Panc1 (cell line): ENCODE measurements at regions not wholly inside any gene's neighbourhood (a gene's known extent, or its start where the extent isn't known, plus 50 kb on each side); places are given as distances from the start of the nearest gene placed in this dataset.

Experiments used
- ATAC-seq: fragments of 200-7000 bp; cut with Tn5 transposase; 2 replicates; pipeline ENCODE4 v1.9.1; 2020; ENCODE audit warnings: mild to moderate bottlenecking, moderate library complexity
- BruUV-seq: library from RNA; stranded (reverse); fragments of 400-500 nt; replicated peaks from 2 replicates; lab custom pipeline; 2021; lab: Mats Ljungman, UMichigan
- CTCF ChIA-PET: fragments of 300-600 bp; sonication (Branson Sonifier 250); formaldehyde crosslinking; loops from one replicate; lab custom pipeline; 2022; ENCODE audit warnings: antibody characterized with exemption; lab: Charles Lee
- POLR2A ChIA-PET: fragments of 300-600 bp; sonication (Branson Sonifier 250); formaldehyde crosslinking; loops from one replicate; lab custom pipeline; 2022; ENCODE audit warnings: antibody characterized with exemption; lab: Charles Lee
- DNase-seq: peaks from one replicate; pipeline ENCODE4 v3.0.0-alpha.2; 2010; ENCODE audit warnings: low read depth, low spot score
- H3K27ac ChIP-seq: 2 replicates; pipeline ENCODE4 v1.5.1; 2011; ENCODE audit warnings: mild to moderate bottlenecking, low read length, inconsistent platforms
- H3K27me3 ChIP-seq: fragments of 200-500 bp; sonication (Bioruptor generic); 2 replicates; pipeline ENCODE4 v1.6.0; 2014; ENCODE audit warnings: low read length, inconsistent platforms; ENCODE audit not compliant: control insufficient read depth, insufficient read depth
- H3K36me3 ChIP-seq: fragments of 200-500 bp; sonication (Bioruptor generic); 2 replicates; pipeline ENCODE4 v1.5.1; 2014; ENCODE audit warnings: inconsistent platforms, mild to moderate bottlenecking, low read length, moderate library complexity; ENCODE audit not compliant: control insufficient read depth, insufficient read depth
- H3K4me1 ChIP-seq: 2 replicates; pipeline ENCODE4 v1.5.1; 2011; ENCODE audit warnings: inconsistent platforms, mild to moderate bottlenecking, low read length, moderate library complexity; ENCODE audit not compliant: control insufficient read depth, insufficient read depth
- H3K4me3 ChIP-seq, 2 experiments: 2 replicates each; pipeline ENCODE4 v1.5.1; 2011 to 2012; ENCODE audit warnings: low read depth in 2 of 2, low read length in 2 of 2, mild to moderate bottlenecking in 2 of 2, inconsistent platforms in 1 of 2, moderate library complexity in 1 of 2
- H3K9me3 ChIP-seq: fragments of 200-500 bp; sonication (Bioruptor generic); 2 replicates; pipeline ENCODE4 v1.5.1; 2014; ENCODE audit warnings: low read depth, mild to moderate bottlenecking, inconsistent platforms, low read length, moderate library complexity; ENCODE audit not compliant: control insufficient read depth, insufficient read depth
- CTCF ChIP-seq: fragments of 450-650 bp; IDR thresholded peaks from 2 replicates; pipeline ENCODE4 v1.5.1; 2017; ENCODE audit warnings: mild to moderate bottlenecking
- POLR2AphosphoS5 ChIP-seq: IDR thresholded peaks from 2 replicates; pipeline ENCODE4 v1.6.1; 2012; ENCODE audit warnings: mild to moderate bottlenecking, low read depth, low read length, moderate library complexity
- SIN3A ChIP-seq: IDR thresholded peaks from 2 replicates; pipeline ENCODE4 v1.6.1; 2012; ENCODE audit warnings: low read depth, mild to moderate bottlenecking, low read length, moderate library complexity, borderline replicate concordance; ENCODE audit not compliant: insufficient read depth
- TCF7L2 ChIP-seq: IDR thresholded peaks from 2 replicates; pipeline ENCODE4 v1.6.1; 2011; ENCODE audit warnings: mild to moderate bottlenecking, low read depth, low read length, inconsistent platforms
- in situ Hi-C: cut with HindIII; loops from 2 replicates; pipeline ENCODE4 v1.10.0; 2016; ENCODE audit warnings: low sequenced_read_pairs, low pct_unique_long_range_greater_than_20kb
- intact Hi-C: fragments of 100-400 bp; cut with micrococcal nuclease; formaldehyde crosslinking; loops from one replicate; pipeline ENCODE4 v1.10.0; 2022; ENCODE audit not compliant: unreplicated experiment
- TF ChIP-seq, protein P1 (sequence below), 2 experiments: IDR thresholded peaks; 2 replicates each; pipeline ENCODE4 v1.6.1; 2011 to 2012; ENCODE audit warnings: low read depth in 2 of 2, control low read depth in 1 of 2, low read length in 1 of 2, mild to moderate bottlenecking in 1 of 2, moderate library complexity in 1 of 2; ENCODE audit not compliant: insufficient read depth in 1 of 2

DNA sequence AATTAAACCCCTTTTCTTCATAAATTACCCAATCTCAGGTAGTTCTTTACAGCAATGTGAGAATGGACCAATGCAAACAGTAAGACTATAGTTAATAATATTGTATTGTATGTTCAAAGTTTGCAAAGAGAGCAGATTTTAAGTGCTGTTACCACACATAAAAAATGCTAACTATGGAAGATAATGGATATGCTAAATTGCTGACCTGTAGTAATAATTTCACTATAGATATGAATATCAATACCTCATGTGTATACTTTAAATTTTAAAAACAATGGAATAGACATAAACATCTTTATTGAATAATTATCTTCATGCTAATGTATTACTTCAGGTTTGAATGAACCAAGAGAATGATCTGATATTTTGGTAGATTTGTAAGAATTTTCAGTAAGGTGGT is 552.4 kb upstream of the CHRM3 start:
- Histone ChIP-seq H3K4me3 (no peak overlapping the region), H3K4me1 (no peaks in the 10 kb centered on the region), H3K27ac (no peak overlapping the region), H3K36me3 (no peaks in the 10 kb centered on the region), H3K9me3 (no peaks in the 10 kb centered on the region), H3K27me3 (no peaks in the 10 kb centered on the region)
- in situ Hi-C loops (no loop called here), intact Hi-C loops (no loop called here)
- ChIA-PET CTCF (no interaction called here), POLR2A (no interaction called here)
- no TSS peak for BruUV-seq
- DNase-seq (no peak), ATAC-seq (no peak)
- TF ChIP-seq POLR2AphosphoS5 (no peak), CTCF (no peak), TCF7L2 (no peak), SIN3A (no peak)
- TF ChIP-seq, protein P1, sequence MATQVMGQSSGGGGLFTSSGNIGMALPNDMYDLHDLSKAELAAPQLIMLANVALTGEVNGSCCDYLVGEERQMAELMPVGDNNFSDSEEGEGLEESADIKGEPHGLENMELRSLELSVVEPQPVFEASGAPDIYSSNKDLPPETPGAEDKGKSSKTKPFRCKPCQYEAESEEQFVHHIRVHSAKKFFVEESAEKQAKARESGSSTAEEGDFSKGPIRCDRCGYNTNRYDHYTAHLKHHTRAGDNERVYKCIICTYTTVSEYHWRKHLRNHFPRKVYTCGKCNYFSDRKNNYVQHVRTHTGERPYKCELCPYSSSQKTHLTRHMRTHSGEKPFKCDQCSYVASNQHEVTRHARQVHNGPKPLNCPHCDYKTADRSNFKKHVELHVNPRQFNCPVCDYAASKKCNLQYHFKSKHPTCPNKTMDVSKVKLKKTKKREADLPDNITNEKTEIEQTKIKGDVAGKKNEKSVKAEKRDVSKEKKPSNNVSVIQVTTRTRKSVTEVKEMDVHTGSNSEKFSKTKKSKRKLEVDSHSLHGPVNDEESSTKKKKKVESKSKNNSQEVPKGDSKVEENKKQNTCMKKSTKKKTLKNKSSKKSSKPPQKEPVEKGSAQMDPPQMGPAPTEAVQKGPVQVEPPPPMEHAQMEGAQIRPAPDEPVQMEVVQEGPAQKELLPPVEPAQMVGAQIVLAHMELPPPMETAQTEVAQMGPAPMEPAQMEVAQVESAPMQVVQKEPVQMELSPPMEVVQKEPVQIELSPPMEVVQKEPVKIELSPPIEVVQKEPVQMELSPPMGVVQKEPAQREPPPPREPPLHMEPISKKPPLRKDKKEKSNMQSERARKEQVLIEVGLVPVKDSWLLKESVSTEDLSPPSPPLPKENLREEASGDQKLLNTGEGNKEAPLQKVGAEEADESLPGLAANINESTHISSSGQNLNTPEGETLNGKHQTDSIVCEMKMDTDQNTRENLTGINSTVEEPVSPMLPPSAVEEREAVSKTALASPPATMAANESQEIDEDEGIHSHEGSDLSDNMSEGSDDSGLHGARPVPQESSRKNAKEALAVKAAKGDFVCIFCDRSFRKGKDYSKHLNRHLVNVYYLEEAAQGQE (IDR thresholded peaks at IDR 0.05; ENCODE audit: insufficient read depth in 1 of 2, low read depth in 2 of 2, low read length in 1 of 2): no peak

DNA sequence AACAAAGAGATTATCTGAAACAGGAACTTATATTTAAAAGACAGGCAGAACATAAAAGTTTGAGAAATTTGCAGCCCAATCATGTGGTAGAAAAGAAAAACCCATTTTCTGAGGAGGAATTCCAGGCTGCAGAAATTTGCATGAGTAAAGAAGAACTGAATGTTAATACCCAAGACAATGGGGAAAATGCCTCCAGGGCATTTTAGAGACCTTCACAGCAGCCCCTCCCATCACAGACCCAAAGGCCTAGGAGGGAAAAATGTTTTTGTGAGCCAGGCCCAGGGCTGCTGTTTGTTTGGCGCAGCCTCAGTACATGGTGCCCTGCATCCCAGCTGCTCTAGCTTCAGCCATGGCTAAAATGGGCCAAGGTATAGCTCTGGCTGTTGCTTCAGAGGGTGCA is 554.3 kb upstream of the CHRM3 start:
- intact Hi-C loops: no loop called here
- no TSS peak for BruUV-seq

More for the DNA sequence above, 554.3 kb upstream of the CHRM3 start:
- TF ChIP-seq SIN3A: no peak
- no peak for TF ChIP-seq CTCF
- in situ Hi-C loops: no loop called here
- DNase-seq: no peak
- H3K36me3 ChIP-seq: no peaks in the 10 kb centered on the region
- ChIA-PET POLR2A (no interaction called here), CTCF (no interaction called here)
- H3K9me3 ChIP-seq: no peaks in the 10 kb centered on the region
- ATAC-seq: no peak
- no peaks in the 10 kb centered on the region for H3K27me3 ChIP-seq
- no peaks in the 10 kb centered on the region for H3K4me1 ChIP-seq
- H3K4me3 ChIP-seq: no peak overlapping the region
- H3K27ac ChIP-seq: no peak overlapping the region
